Fibroblast of pulmonary artery (primary cell): ENCODE measurements at regions not wholly inside any gene's neighbourhood (a gene's known extent, or its start where the extent isn't known, plus 50 kb on each side); places are given as distances from the start of the nearest gene placed in this dataset.

Experiments used
- DNase-seq: peaks from one replicate; pipeline ENCODE4 v3.0.0-alpha.2; 2010; ENCODE audit warnings: low read depth
- H3K4me3 ChIP-seq: replicated peaks from 2 replicates; pipeline ENCODE4 v1.5.1; 2011; ENCODE audit warnings: low read depth, mild to moderate bottlenecking, control low read depth, low read length, moderate library complexity
- TF ChIP-seq, protein P1 (sequence below): IDR thresholded peaks from 2 replicates; pipeline ENCODE4 v1.5.1; 2011; ENCODE audit warnings: mild to moderate bottlenecking, control low read depth, low read length, inconsistent platforms; ENCODE audit errors: missing control alignments

- DNase-seq: no peak
- TF ChIP-seq, protein P1, sequence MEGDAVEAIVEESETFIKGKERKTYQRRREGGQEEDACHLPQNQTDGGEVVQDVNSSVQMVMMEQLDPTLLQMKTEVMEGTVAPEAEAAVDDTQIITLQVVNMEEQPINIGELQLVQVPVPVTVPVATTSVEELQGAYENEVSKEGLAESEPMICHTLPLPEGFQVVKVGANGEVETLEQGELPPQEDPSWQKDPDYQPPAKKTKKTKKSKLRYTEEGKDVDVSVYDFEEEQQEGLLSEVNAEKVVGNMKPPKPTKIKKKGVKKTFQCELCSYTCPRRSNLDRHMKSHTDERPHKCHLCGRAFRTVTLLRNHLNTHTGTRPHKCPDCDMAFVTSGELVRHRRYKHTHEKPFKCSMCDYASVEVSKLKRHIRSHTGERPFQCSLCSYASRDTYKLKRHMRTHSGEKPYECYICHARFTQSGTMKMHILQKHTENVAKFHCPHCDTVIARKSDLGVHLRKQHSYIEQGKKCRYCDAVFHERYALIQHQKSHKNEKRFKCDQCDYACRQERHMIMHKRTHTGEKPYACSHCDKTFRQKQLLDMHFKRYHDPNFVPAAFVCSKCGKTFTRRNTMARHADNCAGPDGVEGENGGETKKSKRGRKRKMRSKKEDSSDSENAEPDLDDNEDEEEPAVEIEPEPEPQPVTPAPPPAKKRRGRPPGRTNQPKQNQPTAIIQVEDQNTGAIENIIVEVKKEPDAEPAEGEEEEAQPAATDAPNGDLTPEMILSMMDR: no peak
- H3K4me3 ChIP-seq: no peak overlapping the region
Observed at GRCh38 chr1:222865718-222866117, 50.9 kb downstream of the DISP1 start.

DNA sequence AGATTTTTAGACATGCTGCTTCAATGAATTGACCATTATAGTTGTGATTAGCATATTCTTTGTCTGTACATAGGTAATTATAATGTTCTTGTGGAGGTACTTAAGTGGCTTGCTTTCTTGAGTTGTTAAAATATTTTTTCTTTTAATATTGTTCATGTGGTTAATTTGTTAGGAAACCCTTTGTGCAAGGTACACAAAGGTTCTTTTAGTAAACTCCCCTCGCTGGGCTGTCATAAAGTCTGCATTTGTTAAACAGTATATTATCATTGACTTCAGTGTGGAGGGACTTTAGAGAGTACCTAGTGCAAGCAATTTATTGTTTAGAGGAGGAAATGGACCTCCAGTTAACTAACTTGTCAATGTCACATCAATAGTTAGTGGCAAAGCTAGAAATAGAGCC, 52.5 kb downstream of the DISP1 start:
- TF ChIP-seq, protein P1: no peak
- no peak overlapping the region for H3K4me3 ChIP-seq
- no peak for DNase-seq

DNA sequence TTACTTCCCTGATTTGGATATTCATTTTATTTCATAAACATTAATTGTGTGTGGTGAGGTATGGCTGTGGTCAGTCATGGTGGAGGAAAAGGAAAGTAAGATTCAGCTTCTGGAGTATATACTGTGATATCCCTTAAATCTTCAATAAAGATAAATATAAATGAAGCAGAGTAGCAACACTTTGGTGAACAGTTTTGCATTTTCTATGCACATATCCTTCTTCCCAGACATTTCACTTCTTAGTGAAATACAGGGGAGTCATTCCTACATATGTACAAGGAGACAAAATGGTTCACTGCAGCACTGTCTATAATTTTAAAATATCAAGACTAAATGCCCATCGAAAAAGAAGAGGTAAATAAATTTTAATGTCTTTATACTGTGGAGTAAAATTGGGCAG, 61.3 kb downstream of the DISP1 start:
- DNase-seq: no peak
- no peak overlapping the region for H3K4me3 ChIP-seq
- TF ChIP-seq, protein P1: no peak

- TF ChIP-seq, protein P1: no peak
- DNase-seq: peak; percentile 24
- no peak overlapping the region for H3K4me3 ChIP-seq
Observed at GRCh38 chr1:222877854-222878253, 63.0 kb downstream of the DISP1 start.

DNA sequence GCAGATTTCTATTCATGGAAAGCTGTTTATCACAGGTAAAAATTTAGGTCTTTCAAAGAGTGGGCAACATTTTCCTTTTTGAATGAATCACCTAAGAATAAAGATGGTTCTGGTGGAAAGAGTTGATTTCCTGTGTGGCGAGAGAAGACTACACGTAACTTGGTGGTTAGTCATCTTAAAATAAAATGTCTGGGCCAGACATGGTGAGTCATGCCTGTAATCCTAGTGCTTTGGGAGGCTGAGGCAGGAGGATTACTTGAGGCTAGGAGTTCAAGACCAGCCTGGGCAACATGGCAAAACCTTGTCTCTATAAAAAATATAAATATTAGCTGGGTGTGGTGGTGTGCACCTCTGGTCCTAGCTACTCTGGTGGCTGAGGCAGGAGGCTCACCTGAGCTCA, 65.7 kb downstream of the DISP1 start:
- no peak overlapping the region for H3K4me3 ChIP-seq
- TF ChIP-seq, protein P1: no peak
- peak; percentile 65 for DNase-seq

GRCh38 chr1:222886194-222886854, 71.5 kb downstream of the DISP1 start:
- TF ChIP-seq, protein P1: no peak
- DNase-seq: no peak

GRCh38 chr1:222886878-222887351, 72.1 kb downstream of the DISP1 start:
- DNase-seq: no peak
- TF ChIP-seq, protein P1: no peak
- no peak overlapping the region for H3K4me3 ChIP-seq

More at GRCh38 chr1:222886194-222886854, 71.5 kb downstream of the DISP1 start:
- H3K4me3 ChIP-seq: no peak overlapping the region
